ENCODE measurements at regions not wholly inside any gene's neighbourhood (a gene's known extent, or its start where the extent isn't known, plus 50 kb on each side); places are given as distances from the start of the nearest gene placed in this dataset.

DNA sequence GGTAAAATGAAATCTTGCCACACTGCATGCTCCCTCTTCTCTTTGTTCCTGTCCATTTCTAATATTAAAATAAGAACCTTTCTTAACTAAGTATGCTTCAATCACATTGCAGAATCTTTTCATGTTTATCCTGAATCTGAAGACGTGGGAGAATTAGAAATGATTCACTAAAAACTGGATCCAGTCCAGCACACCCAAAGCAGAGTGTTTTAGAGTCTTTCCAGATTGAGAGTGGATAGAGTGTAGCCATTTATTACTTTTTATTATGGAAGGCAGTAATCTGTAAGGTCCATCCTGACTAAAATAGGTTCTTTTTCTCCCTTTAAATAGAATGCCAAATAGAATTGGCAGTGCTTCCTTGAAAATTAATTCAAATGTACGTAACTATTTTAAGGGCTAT, 453.5 kb downstream of the TDRD3 start:
- TF ChIP-seq, protein P1, sequence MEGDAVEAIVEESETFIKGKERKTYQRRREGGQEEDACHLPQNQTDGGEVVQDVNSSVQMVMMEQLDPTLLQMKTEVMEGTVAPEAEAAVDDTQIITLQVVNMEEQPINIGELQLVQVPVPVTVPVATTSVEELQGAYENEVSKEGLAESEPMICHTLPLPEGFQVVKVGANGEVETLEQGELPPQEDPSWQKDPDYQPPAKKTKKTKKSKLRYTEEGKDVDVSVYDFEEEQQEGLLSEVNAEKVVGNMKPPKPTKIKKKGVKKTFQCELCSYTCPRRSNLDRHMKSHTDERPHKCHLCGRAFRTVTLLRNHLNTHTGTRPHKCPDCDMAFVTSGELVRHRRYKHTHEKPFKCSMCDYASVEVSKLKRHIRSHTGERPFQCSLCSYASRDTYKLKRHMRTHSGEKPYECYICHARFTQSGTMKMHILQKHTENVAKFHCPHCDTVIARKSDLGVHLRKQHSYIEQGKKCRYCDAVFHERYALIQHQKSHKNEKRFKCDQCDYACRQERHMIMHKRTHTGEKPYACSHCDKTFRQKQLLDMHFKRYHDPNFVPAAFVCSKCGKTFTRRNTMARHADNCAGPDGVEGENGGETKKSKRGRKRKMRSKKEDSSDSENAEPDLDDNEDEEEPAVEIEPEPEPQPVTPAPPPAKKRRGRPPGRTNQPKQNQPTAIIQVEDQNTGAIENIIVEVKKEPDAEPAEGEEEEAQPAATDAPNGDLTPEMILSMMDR (IDR thresholded peaks at IDR 0.05) = no peak
- TF ChIP-seq POLR2A (IDR thresholded peaks at IDR 0.05) (no peak), POLR2AphosphoS5 (IDR thresholded peaks at IDR 0.05; ENCODE audit: insufficient read depth in 1 of 2, low read depth in 1 of 2) (no peak)

All from vagina (tissue), 2 donors.